ENCODE measurements at regions not wholly inside any gene's neighbourhood (a gene's known extent, or its start where the extent isn't known, plus 50 kb on each side); places are given as distances from the start of the nearest gene placed in this dataset.
"Not testable (repeated sequence)": the region's sequence is repeated elsewhere in the genome, so short reads cannot be mapped to it uniquely, and the experiment has no call there.

DNA sequence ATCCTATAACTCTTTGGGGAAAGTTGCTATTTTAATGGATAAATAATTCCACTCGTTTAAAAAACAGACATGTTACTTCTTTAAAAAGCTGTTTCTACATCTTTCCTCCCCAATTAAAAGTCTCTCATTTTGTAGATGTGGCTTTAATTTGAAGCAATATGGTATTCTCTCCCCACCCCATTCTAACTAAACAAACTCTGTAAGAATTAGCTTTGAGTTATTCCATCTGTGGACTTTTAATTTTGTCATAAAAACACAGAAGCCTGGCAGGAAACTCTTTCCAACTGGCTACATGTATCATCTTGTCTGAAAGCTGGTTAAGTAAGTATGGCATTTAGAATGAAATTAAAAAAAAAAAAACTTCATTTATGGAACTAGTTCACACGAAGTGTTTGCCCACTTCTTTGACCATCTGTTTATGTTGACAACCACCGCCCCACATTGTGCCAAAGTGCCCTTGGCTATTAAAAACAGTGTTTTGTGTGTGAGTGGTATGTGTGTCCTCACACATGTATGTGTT is 140.3 kb downstream of the NAA11 start:
- in situ Hi-C loops (cut with HindIII; ENCODE audit: low pct_unique_long_range_greater_than_20kb, low sequenced_read_pairs): no loop called here
- DNase-seq (ENCODE audit: low read depth): no peak

DNA sequence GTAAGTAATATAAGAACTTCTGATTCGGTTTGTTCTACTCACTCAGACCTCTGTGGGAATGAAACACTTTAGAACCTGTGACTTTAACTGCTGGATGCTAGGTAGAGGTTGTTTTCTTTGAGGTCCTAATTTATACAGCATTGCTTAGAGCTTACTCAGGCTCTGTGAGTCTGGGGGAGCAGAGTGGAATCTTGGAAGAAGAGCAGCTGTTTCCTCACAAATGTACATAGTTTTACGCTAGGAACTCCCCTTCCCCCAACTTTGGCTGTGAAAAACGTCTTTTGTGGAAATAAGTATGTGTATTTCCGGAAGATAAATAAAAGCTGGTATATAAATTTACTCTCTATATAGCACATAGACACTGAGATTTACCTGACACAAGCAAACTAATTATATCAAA is 141.4 kb downstream of the NAA11 start:
- in situ Hi-C loops (cut with HindIII; ENCODE audit: low pct_unique_long_range_greater_than_20kb, low sequenced_read_pairs): no loop called here
- DNase-seq (ENCODE audit: low read depth): no peak

DNA sequence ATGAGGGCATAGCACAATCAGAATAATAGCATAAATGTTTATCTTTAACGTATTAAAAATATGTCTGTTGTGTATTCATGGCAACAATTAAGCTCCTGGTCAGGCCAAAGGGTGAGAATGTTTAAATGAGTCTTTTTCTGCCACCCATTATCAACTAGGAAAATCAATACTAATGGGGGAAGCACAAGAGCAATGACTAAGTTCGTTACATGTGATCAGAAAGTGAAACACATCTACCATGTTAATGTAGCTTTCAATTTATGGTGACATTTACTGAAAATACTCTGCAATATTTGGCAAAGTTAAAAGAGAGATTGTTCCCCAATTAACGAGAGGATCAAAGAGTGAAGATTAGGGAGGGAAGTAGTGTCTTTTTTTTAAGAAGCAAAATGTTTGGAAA is 143.7 kb downstream of the NAA11 start:
- DNase-seq (ENCODE audit: low read depth): no peak
- in situ Hi-C loops (cut with HindIII; ENCODE audit: low pct_unique_long_range_greater_than_20kb, low sequenced_read_pairs): no loop called here

DNA sequence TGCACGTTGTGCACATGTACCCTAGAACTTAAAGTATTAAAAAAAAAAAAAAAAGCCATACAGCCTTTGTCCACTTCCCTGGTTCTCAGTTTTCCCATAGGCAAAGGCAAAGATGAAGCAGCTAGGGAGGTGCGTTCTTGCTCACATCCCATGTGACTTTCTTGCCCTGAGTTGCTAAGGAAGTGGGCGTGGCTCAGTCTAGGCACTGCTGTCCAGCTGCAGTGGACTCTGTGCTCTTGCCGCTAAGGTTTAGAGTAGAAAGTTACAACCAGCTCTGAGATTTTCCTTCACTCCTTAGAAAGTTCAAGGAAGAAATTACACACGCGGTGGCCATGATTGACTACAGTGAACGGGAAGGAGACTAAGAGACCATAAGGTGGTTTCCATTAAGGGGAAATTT is 144.7 kb downstream of the NAA11 start:
- in situ Hi-C loops (cut with HindIII; ENCODE audit: low pct_unique_long_range_greater_than_20kb, low sequenced_read_pairs): no loop called here
- DNase-seq (ENCODE audit: low read depth): no peak

DNA sequence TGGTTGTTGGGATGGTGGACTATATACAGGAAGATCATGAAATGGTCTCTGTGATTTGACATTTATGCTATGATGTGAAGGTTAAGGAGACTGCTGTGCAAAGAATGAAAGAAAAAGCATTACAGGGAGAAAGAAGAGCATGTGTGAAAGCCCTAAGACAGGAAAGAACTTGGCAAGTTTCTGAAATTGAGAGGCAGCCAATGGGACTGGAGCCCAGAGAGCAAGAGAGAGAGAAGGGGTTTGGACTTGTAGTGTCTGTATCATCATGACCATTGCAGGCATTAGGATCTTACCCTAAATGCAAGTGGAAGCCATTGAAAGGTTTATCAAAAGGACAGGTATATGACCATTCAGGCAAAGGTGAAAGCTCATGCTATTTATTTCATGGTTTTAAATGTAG is 147.1 kb downstream of the NAA11 start:
- no peak for DNase-seq (ENCODE audit: low read depth)
- in situ Hi-C loops (cut with HindIII; ENCODE audit: low pct_unique_long_range_greater_than_20kb, low sequenced_read_pairs): no loop called here

DNA sequence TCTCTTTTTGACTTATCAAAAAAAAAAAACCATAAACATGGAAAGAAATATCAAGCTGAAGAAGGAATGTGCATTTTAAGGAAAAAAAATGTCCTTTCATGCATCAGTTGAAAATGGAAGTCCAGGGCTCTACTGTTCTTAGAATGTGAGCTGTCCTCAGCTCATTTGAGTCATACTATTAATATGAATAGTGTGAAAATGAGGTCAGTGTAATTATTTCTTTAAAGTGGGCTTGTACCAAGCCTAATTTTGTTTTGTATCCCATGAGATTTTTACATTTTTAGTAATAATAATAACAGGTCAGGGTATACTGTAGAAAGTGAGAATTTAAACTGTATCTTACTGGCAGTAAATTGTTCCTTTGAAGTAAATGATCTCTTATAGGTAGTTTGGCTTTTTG is 148.5 kb downstream of the NAA11 start:
- in situ Hi-C loops (cut with HindIII; ENCODE audit: low pct_unique_long_range_greater_than_20kb, low sequenced_read_pairs): no loop called here

DNA sequence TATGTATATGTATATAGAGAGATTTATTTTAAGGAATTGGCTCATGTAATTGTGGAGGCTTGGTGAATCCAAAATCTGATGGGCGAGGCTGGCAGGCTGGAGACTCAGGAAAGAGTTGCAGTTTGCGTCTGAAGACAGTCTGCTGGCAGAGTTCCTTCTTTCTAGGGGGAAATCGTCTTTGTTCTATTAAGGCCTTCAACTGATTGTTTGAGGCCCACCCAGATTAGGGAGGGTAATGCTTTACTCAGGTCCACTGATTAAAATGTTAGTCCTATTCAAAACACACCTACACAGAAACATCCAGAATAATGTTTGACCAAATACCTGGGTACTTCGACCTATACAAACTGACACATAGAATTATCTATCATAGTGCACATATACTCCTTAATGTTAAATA is 149.5 kb downstream of the NAA11 start:
- DNase-seq (ENCODE audit: low read depth): no peak
- in situ Hi-C loops (cut with HindIII; ENCODE audit: low pct_unique_long_range_greater_than_20kb, low sequenced_read_pairs): no loop called here

More for the DNA sequence above, 148.5 kb downstream of the NAA11 start:
- DNase-seq (ENCODE audit: low read depth): no peak

DNA sequence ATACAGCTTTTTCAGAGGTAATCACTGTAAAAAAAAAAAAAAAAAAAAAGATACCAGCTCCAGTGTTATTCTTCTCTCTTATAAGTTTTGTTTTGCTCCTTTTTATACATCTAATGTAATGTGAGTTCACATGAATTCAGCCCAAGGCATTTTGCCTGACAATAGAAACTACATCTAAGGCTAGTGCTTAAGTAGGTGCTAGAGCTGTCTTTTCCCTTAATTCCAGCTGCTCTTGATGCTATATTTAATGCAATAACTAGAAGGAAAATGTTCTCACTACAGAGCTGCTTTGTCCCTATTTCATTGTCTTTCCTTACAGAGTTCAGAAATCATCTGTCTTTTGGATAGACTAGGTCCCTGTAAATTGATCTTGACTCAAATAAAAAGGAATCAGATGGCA is 150.1 kb downstream of the NAA11 start:
- in situ Hi-C loops (cut with HindIII; ENCODE audit: low pct_unique_long_range_greater_than_20kb, low sequenced_read_pairs): no loop called here
- DNase-seq (ENCODE audit: low read depth): no peak

DNA sequence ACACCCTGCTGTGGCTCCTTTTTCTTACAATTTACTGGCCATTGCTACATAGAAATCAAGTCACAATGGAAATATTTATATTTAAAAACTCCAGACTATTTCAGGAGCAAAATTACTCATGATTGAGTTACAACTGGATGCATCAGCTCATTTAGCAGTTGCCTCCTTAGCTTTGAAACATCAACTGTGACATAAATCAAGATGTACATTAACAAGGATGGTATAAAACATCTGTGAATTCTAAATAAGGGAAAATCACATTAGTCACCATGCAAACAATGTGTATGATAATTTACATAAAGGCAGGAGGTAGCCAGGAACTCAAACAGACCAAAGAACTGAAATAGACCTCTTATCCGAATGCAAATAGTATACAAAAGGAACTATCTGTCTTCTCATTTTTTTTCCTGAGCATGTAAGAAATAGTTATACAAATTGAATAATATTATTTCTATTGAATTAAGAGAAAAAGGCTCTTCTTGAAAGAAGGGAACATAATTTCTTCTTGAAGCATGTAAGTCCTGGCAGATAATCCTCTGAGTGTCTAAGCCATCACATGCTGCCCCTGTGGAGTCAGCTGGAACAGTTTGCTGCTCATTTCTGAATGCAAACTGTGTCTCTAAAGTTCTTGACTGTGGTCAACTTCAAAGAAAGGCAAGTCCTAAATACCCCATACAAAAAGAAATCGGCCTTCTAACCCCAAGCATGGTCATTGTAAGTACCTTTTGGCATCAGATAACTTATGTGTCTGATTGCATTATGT is 151.2 kb downstream of the NAA11 start:
- no peak for DNase-seq (ENCODE audit: low read depth)
- in situ Hi-C loops (cut with HindIII; ENCODE audit: low pct_unique_long_range_greater_than_20kb, low sequenced_read_pairs): no loop called here

DNA sequence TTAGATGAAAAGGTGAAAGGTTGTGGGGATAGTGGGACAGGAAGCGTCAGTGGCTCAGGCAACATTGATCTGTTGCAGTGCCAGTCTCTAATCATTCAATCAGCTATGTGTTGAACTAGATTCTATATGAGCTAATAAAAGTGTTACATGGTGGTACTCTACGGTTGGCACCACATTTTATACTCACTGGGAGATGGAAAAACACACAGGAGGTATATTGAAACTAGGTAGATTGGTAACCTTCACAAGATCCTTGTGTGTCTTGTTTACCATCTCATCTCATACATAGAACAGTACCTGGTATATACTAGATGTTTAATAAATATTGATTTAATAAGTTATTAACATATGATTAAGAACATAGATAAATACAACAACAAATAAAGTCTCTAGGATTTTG is 152.7 kb downstream of the NAA11 start:
- no peak for DNase-seq (ENCODE audit: low read depth)
- in situ Hi-C loops (cut with HindIII; ENCODE audit: low pct_unique_long_range_greater_than_20kb, low sequenced_read_pairs): no loop called here

DNA sequence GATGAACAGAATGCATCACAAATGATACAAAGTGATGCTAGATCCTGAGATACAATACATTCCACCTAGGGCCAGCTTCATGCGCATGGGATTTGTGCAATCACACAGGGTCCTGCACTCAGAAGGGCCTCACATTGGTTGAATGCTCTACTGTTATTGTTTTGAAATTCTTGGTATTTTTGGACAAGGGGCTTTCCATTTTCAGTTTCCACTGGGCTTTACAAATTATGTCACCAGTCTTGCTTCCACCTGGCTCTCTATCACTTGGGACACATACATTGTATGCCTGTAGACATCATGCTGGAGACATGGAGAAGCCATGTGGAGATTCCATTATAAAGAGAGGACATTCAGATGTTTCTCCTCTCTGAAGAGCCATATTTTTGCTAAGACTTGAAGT is 155.8 kb downstream of the NAA11 start:
- in situ Hi-C loops (cut with HindIII; ENCODE audit: low pct_unique_long_range_greater_than_20kb, low sequenced_read_pairs): no loop called here
- DNase-seq (ENCODE audit: low read depth): no peak

DNA sequence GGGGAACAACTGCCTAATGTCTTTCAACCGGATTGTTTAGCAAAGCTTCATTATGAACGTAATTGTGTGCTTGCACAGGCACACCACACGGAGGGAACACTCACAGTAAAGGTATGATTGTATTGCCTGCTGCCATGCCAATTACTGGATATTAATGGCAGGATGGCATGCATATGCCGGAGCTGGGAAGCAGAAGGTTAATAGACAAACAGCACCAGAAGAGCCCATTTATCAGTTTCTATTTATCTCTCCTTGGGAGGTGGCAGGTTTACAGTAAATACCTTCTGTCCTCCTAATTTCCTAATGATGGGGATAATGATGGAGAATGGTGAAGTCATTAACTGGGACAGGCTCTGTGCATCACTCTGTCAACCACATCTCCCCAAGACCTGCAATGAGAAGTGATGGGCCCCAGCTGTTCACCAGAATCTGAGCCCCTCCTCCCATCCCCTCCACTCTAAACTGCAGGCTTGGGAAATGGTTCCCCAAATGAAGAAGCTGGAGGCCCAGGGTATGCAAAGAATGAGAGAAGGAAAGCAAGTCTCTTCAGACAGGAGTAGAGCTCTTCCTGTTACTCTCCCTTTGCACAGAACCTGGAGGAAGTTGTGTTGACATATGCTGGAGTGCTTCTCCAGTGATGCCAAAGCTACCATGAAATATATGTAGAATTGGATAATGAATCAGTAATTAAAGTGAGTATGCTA is 160.8 kb downstream of the NAA11 start:
- in situ Hi-C loops (cut with HindIII; ENCODE audit: low pct_unique_long_range_greater_than_20kb, low sequenced_read_pairs): no loop called here
- no peak for DNase-seq (ENCODE audit: low read depth)

DNA sequence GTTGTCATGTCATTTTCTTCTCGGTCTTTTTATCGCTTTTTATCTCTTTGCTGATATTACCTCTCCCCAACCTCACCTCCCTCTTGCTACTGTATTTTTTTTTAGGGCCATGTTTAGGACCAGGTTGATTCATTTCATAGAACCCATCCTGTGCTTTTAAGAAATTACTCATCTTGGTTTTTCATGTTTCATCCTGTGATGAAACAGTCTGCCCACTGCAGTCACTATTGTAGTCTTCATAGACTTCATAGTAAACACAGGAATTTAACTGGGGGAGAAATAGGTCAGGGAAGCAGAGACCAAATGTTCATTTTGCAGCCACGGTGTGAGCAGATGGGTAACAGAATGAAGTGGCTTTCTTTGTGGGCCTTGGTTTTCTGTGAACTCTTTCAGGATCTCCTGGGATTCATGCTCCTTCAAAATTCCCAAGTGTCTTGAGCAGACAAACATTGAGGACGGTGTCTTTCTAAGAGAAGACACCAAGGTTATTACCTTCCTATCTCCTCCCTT is 161.8 kb downstream of the NAA11 start:
- in situ Hi-C loops (cut with HindIII; ENCODE audit: low pct_unique_long_range_greater_than_20kb, low sequenced_read_pairs): no loop called here

DNA sequence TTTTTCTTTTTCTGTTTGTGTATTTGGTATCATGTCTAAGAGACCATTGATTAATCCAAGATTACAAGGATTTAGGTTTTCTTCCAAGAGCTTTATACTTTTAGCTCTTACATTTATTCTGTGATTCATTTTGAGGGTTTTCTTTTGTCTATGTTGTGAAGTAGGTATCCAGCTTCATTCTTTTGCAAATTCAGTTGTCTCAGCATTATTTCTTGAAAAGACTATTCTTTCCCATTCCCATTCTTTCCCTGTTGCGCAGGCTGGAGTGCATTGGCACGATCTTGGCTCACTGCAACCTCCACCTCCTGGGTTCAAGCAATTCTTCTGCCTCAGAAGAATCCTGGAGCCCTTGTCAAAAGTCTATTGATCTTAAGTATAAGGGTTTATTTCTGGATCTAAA is 164.9 kb downstream of the NAA11 start:
- no peak for DNase-seq (ENCODE audit: low read depth)
- in situ Hi-C loops (cut with HindIII; ENCODE audit: low pct_unique_long_range_greater_than_20kb, low sequenced_read_pairs): no loop called here

More for the DNA sequence above, 161.8 kb downstream of the NAA11 start:
- no peak for DNase-seq (ENCODE audit: low read depth)

DNA sequence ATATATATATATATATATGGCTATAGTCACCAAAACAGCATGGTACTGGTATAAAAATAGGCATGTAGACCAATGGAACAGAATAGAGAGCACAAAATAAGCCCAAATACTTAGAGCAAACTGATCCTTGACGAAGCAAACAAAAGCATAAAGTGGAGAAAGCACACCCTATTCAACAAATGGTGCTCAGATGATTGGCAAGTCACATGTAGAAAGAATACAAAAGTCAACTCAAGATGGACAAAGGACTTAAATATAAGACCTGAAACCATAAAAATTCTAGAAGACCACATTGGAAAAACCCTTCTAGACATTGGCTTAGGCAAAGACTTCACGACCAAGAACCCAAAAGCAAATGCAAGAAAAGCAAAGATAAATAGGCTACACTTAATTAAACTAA is 167.2 kb downstream of the NAA11 start:
- DNase-seq (ENCODE audit: low read depth); in situ Hi-C loops (cut with HindIII; ENCODE audit: low pct_unique_long_range_greater_than_20kb, low sequenced_read_pairs): not testable (repeated sequence)

DNA sequence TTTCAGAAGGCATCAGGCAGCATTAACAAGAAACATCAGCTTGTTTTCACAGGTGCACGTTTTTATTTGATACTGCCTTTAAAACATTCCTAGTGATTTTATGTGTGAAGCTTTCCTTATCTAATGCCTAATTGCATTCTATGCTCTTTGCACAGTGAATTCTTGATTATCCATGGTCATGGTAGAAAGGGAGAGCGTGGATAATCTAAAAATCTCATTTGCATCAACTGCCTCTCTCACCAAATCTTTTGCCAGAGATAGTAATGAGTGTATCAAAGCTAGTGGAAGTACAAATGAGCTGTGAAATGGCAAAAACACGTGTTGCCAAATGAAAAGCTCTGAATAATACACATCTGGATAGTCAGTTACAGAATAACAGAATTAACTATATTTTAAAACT is 170.5 kb downstream of the NAA11 start:
- in situ Hi-C loops (cut with HindIII; ENCODE audit: low pct_unique_long_range_greater_than_20kb, low sequenced_read_pairs): no loop called here
- no peak for DNase-seq (ENCODE audit: low read depth)

DNA sequence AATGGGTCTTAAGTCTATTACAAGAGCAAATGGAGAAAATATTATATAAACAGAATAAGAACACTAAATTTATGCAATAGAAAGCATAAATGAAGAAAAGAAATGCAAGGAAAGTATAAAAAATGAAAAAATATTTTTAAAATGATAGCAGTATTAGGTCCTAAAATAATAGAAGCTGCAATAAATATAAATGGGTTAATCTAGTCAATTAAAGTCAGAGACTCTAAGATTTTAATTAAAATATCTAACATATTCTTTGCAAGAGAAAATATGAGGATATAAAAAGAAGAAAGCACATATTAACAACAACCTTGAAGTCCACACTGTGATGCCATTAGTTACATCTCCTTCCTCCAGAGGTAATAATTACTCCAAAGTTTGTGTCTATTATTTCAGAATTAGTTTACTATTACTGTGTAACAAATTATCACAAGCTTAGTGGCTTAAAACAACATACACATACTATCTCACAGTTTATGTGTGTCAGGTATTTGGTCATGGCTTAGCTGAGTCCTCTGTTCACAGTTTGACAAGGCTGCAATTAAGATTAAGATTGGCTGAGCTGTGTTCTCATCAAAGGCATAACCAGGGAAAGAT is 174.9 kb downstream of the NAA11 start:
- no peak for DNase-seq (ENCODE audit: low read depth)
- in situ Hi-C loops (cut with HindIII; ENCODE audit: low pct_unique_long_range_greater_than_20kb, low sequenced_read_pairs): no loop called here

DNA sequence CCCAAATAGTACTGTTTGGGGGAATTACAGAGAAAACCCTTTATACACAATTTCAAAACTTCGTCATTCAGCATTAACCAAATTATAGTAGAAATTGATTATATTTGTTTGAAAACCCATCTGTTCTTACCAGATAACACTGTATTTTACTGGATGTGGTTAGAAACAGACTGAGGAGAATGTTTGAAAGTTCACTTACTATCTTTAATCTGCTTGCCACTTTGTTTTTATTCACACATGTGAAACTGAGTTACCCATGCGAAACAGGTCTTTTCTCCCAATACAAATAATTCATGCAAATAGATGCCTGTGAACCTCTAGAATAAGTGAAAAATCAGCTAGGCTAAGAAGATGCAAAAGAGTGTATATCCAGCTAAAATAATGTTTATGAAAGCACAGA is 177.5 kb downstream of the NAA11 start:
- in situ Hi-C loops (cut with HindIII; ENCODE audit: low pct_unique_long_range_greater_than_20kb, low sequenced_read_pairs): no loop called here
- DNase-seq (ENCODE audit: low read depth): no peak

DNA sequence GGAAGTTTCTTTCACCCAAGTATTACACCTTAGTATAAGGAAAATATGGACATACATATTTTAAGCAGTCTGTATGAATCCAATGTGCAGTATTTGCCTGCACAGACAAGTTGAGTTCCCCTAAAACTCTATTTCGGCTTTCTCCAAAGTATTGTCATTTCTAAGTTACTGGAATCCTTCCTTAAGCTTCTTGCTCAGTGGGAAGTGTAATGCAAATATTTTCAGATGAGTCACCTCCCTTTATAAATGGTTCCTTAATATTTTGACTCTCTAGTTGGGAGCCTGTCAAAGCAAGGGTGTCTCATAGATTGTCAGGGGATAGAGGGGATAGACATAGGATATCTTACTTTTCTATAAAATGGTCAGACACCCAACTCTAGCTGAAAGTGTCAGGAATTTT is 178.6 kb downstream of the NAA11 start:
- in situ Hi-C loops (cut with HindIII; ENCODE audit: low pct_unique_long_range_greater_than_20kb, low sequenced_read_pairs): no loop called here
- no peak for DNase-seq (ENCODE audit: low read depth)

Data from Caki2 (cell line).